DOHH2 (cell line): ENCODE measurements at regions not wholly inside any gene's neighbourhood (a gene's known extent, or its start where the extent isn't known, plus 50 kb on each side); places are given as distances from the start of the nearest gene placed in this dataset.

Experiments
- H3F3A ChIP-seq: fragments of 200-600 bp; sonication (generic), shearing (Covaris generic); 2 replicates; pipeline ENCODE4 v1.6.0; 2016; ENCODE audit warnings: antibody characterized with exemption, mild to moderate bottlenecking; ENCODE audit not compliant: control insufficient read depth, insufficient read depth
- H3K27ac ChIP-seq: fragments of 200-600 bp; sonication (generic); 2 replicates; pipeline ENCODE4 v1.5.1; 2014; ENCODE audit warnings: low read depth, mild to moderate bottlenecking, low read length, moderate library complexity
- H3K27me3 ChIP-seq: fragments of 200-600 bp; sonication (generic); 2 replicates; pipeline ENCODE4 v1.6.1; 2014; ENCODE audit warnings: mild to moderate bottlenecking, low read length, mixed read lengths; ENCODE audit not compliant: control insufficient read depth
- H3K36me3 ChIP-seq: fragments of 200-600 bp; sonication (generic); 2 replicates; pipeline ENCODE4 v1.6.1; 2014; ENCODE audit warnings: mild to moderate bottlenecking, low read length, moderate library complexity, mixed read lengths; ENCODE audit not compliant: control insufficient read depth
- H3K4me1 ChIP-seq: fragments of 200-600 bp; sonication (generic); 2 replicates; pipeline ENCODE4 v1.6.1; 2014; ENCODE audit warnings: mild to moderate bottlenecking, low read length, mixed read lengths; ENCODE audit not compliant: control insufficient read depth
- H3K4me2 ChIP-seq: fragments of 200-600 bp; sonication (generic); 2 replicates; pipeline ENCODE4 v1.6.0; 2014; ENCODE audit warnings: mild to moderate bottlenecking, low read length, moderate library complexity
- H3K4me3 ChIP-seq: fragments of 200-600 bp; sonication (generic); 2 replicates; pipeline ENCODE4 v1.5.1; 2014; ENCODE audit warnings: mild to moderate bottlenecking, low read length, mixed read lengths
- H3K79me2 ChIP-seq: fragments of 200-600 bp; sonication (generic); 2 replicates; pipeline ENCODE4 v1.6.1; 2014; ENCODE audit warnings: mild to moderate bottlenecking, low read length, mixed read lengths; ENCODE audit not compliant: control insufficient read depth
- H3K9me2 ChIP-seq: fragments of 200-600 bp; sonication (generic); replicated peaks from 2 replicates; pipeline ENCODE4 v1.6.1; 2014; ENCODE audit warnings: mild to moderate bottlenecking, low read length, mixed read lengths; ENCODE audit not compliant: control insufficient read depth
- H3K9me3 ChIP-seq: fragments of 200-600 bp; sonication (generic); 2 replicates; pipeline ENCODE4 v1.6.1; 2014; ENCODE audit warnings: antibody characterized with exemption, low read length, mixed read lengths; ENCODE audit not compliant: control insufficient read depth, insufficient read depth
- H4K20me1 ChIP-seq: fragments of 200-600 bp; sonication (generic); 2 replicates; pipeline ENCODE4 v1.6.0; 2014; ENCODE audit warnings: low read depth, mild to moderate bottlenecking, antibody characterized with exemption, low read length, moderate library complexity; ENCODE audit not compliant: control insufficient read depth, insufficient read depth
- CTCF ChIP-seq: fragments of 200-600 bp; sonication (generic); IDR thresholded peaks from one replicate; pipeline ENCODE4 v1.5.1; 2014; ENCODE audit warnings: antibody characterized with exemption, mild to moderate bottlenecking, low read depth, low read length; ENCODE audit not compliant: poor library complexity, severe bottlenecking
- EZH2phosphoT487 ChIP-seq: fragments of 200-600 bp; sonication (generic); IDR thresholded peaks from 2 replicates; pipeline ENCODE4 v1.6.1; 2017; ENCODE audit warnings: borderline replicate concordance, mild to moderate bottlenecking, antibody characterized with exemption, low read length, moderate library complexity, mixed read lengths

GRCh38 chr5:176716320-176716719 is 69.0 kb downstream of the TSPAN17 start:
- H3K4me1 ChIP-seq: no peaks in the 10 kb centered on the region
- no peak overlapping the region for H3K4me2 ChIP-seq
- no peaks in the 10 kb centered on the region for H3K9me2 ChIP-seq
- H3F3A ChIP-seq: no peaks in the 10 kb centered on the region
- no peak overlapping the region for H3K27ac ChIP-seq
- TF ChIP-seq EZH2phosphoT487 (no peak), CTCF (no peak)
- H3K9me3 ChIP-seq: no peaks in the 10 kb centered on the region
- H3K79me2 ChIP-seq: no peaks in the 10 kb centered on the region
- no peak overlapping the region for H3K4me3 ChIP-seq
- peaks cover 14% of the 10 kb centered on the region for H3K27me3 ChIP-seq
- no peaks in the 10 kb centered on the region for H4K20me1 ChIP-seq
- H3K36me3 ChIP-seq: no peaks in the 10 kb centered on the region

GRCh38 chr5:176719113-176719739 is 71.9 kb downstream of the TSPAN17 start:
- H4K20me1 ChIP-seq: no peaks in the 10 kb centered on the region
- peaks cover 9% of the 10 kb centered on the region; the same call in 1 of the 2 replicates for H3K27me3 ChIP-seq
- H3K79me2 ChIP-seq: no peaks in the 10 kb centered on the region
- no peaks in the 10 kb centered on the region for H3F3A ChIP-seq
- H3K4me3 ChIP-seq: no peak overlapping the region
- no peak for TF ChIP-seq CTCF
- TF ChIP-seq EZH2phosphoT487: no peak
- no peaks in the 10 kb centered on the region for H3K9me2 ChIP-seq
- no peak overlapping the region for H3K27ac ChIP-seq
- no peak overlapping the region for H3K4me2 ChIP-seq
- H3K4me1 ChIP-seq: no peaks in the 10 kb centered on the region
- H3K9me3 ChIP-seq: no peaks in the 10 kb centered on the region
- H3K36me3 ChIP-seq: no peaks in the 10 kb centered on the region

- Histone ChIP-seq H3F3A (no peaks in the 10 kb centered on the region), H3K4me3 (no peak overlapping the region), H3K27ac (no peak overlapping the region), H3K9me3 (no peaks in the 10 kb centered on the region), H3K79me2 (no peaks in the 10 kb centered on the region), H3K36me3 (no peaks in the 10 kb centered on the region), H3K27me3 (peaks cover 17% of the 10 kb centered on the region), H3K4me1 (no peaks in the 10 kb centered on the region), H3K4me2 (no peak overlapping the region), H4K20me1 (no peaks in the 10 kb centered on the region), H3K9me2 (no peaks in the 10 kb centered on the region)
- no peak for TF ChIP-seq CTCF
- TF ChIP-seq EZH2phosphoT487: no peak
These were observed 74.2 kb downstream of the TSPAN17 start for GRCh38 chr5:176721509-176721908.
